HG02642 (cell line): ENCODE measurements at regions not wholly inside any gene's neighbourhood (a gene's known extent, or its start where the extent isn't known, plus 50 kb on each side); places are given as distances from the start of the nearest gene placed in this dataset.
"Not testable (repeated sequence)": the region's sequence is repeated elsewhere in the genome, so short reads cannot be mapped to it uniquely, and the experiment has no call there.

ENCODE experiments used
- ATAC-seq: cut with Tn5 transposase; IDR thresholded peaks from one replicate; pipeline ENCODE4 v1.9.1; 2021; ENCODE audit warnings: mild to moderate bottlenecking; ENCODE audit not compliant: unreplicated experiment, poor library complexity

- no peak for ATAC-seq
Measured at GRCh38 chr2:2663401-2664036, 332.4 kb upstream of the MYT1L start.

GRCh38 chr2:2662847-2663356 lies 331.8 kb upstream of the MYT1L start:
- no peak for ATAC-seq

GRCh38 chr2:2662037-2662846 lies 331.2 kb upstream of the MYT1L start:
- ATAC-seq = no peak

- ATAC-seq = no peak
Measured at GRCh38 chr2:2660789-2661355, 329.8 kb upstream of the MYT1L start.

- ATAC-seq = no peak
Measured at GRCh38 chr2:2657121-2657962, 326.3 kb upstream of the MYT1L start.

- no peak for ATAC-seq
Measured at GRCh38 chr2:2656115-2657011, 325.3 kb upstream of the MYT1L start.

- ATAC-seq = no peak
Measured at GRCh38 chr2:2655453-2656114, 324.5 kb upstream of the MYT1L start.

- ATAC-seq = no peak
Measured at GRCh38 chr2:2653231-2653630, 322.2 kb upstream of the MYT1L start.

GRCh38 chr2:2650608-2651375 lies 319.7 kb upstream of the MYT1L start:
- ATAC-seq = no peak

GRCh38 chr2:2649109-2650072 lies 318.3 kb upstream of the MYT1L start:
- ATAC-seq = no peak

GRCh38 chr2:2648094-2648493 lies 317.0 kb upstream of the MYT1L start:
- ATAC-seq = no peak

- ATAC-seq = no peak
Measured at GRCh38 chr2:2647141-2647541, 316.1 kb upstream of the MYT1L start.

GRCh38 chr2:2646433-2647051 lies 315.5 kb upstream of the MYT1L start:
- ATAC-seq = no peak

- ATAC-seq = no peak
Measured at GRCh38 chr2:2645162-2645855, 314.2 kb upstream of the MYT1L start.

GRCh38 chr2:2644751-2645150 lies 313.7 kb upstream of the MYT1L start:
- not testable (repeated sequence) for ATAC-seq

GRCh38 chr2:2644040-2644439 lies 313.0 kb upstream of the MYT1L start:
- no peak for ATAC-seq
